BE2C (cell line): ENCODE measurements at regions not wholly inside any gene's neighbourhood (a gene's known extent, or its start where the extent isn't known, plus 50 kb on each side); places are given as distances from the start of the nearest gene placed in this dataset.

Experiments used
- DNase-seq: peaks from one replicate; pipeline ENCODE4 v3.0.0-alpha.2; 2020
- H3K27me3 ChIP-seq: fragments of 250-450 bp; sonication (Bioruptor Pico); 2 replicates; pipeline ENCODE4 v1.5.1; 2020; ENCODE audit warnings: mild to moderate bottlenecking
- H3K36me3 ChIP-seq: fragments of 250-450 bp; sonication (Bioruptor Pico); 2 replicates; pipeline ENCODE4 v1.5.1; 2020; ENCODE audit warnings: mild to moderate bottlenecking
- H3K4me1 ChIP-seq: fragments of 250-450 bp; sonication (Bioruptor Pico); 2 replicates; pipeline ENCODE4 v1.5.1; 2020
- H3K4me3 ChIP-seq: 2 replicates; pipeline ENCODE4 v1.5.1; 2011; ENCODE audit warnings: low read depth, low read length
- H3K9me3 ChIP-seq: fragments of 250-450 bp; sonication (Bioruptor Pico); 2 replicates; pipeline ENCODE4 v1.5.1; 2020
- CTCF ChIP-seq: IDR thresholded peaks from 2 replicates; pipeline ENCODE4 v1.5.1; 2012; ENCODE audit warnings: mild to moderate bottlenecking, low read depth, low read length

GRCh38 chr1:81678779-81679178, 122.0 kb upstream of the ADGRL2 start:
- Histone ChIP-seq H3K9me3 (no peaks in the 10 kb centered on the region), H3K4me1 (no peaks in the 10 kb centered on the region), H3K4me3 (no peak overlapping the region), H3K36me3 (no peaks in the 10 kb centered on the region), H3K27me3 (no peaks in the 10 kb centered on the region)
- TF ChIP-seq CTCF, result no peak
- DNase-seq, result no peak

GRCh38 chr1:81672766-81673165, 128.0 kb upstream of the ADGRL2 start:
- Histone ChIP-seq H3K4me1 (no peaks in the 10 kb centered on the region), H3K9me3 (no peaks in the 10 kb centered on the region), H3K27me3 (no peaks in the 10 kb centered on the region), H3K4me3 (no peak overlapping the region), H3K36me3 (no peaks in the 10 kb centered on the region)
- TF ChIP-seq CTCF, result no peak
- no peak for DNase-seq

- H3K4me1 ChIP-seq, result no peaks in the 10 kb centered on the region
- no peak for TF ChIP-seq CTCF
- H3K27me3 ChIP-seq, result no peaks in the 10 kb centered on the region
- no peak overlapping the region for H3K4me3 ChIP-seq
- H3K9me3 ChIP-seq, result no peaks in the 10 kb centered on the region
- H3K36me3 ChIP-seq, result no peaks in the 10 kb centered on the region
- no peak for DNase-seq
These were observed 129.7 kb upstream of the ADGRL2 start for GRCh38 chr1:81671038-81671437.

GRCh38 chr1:81670286-81670685, 130.4 kb upstream of the ADGRL2 start:
- no peak for TF ChIP-seq CTCF
- Histone ChIP-seq H3K36me3 (no peaks in the 10 kb centered on the region), H3K9me3 (no peaks in the 10 kb centered on the region), H3K27me3 (no peaks in the 10 kb centered on the region), H3K4me3 (no peak overlapping the region), H3K4me1 (no peaks in the 10 kb centered on the region)
- DNase-seq, result peak; percentile 33

- TF ChIP-seq CTCF, result no peak
- Histone ChIP-seq H3K4me1 (no peaks in the 10 kb centered on the region), H3K9me3 (no peaks in the 10 kb centered on the region), H3K27me3 (no peaks in the 10 kb centered on the region), H3K36me3 (no peaks in the 10 kb centered on the region), H3K4me3 (no peak overlapping the region)
- no peak for DNase-seq
These were observed 134.1 kb upstream of the ADGRL2 start for GRCh38 chr1:81666586-81666985.

- TF ChIP-seq CTCF, result no peak
- H3K27me3 ChIP-seq, result no peaks in the 10 kb centered on the region
- no peaks in the 10 kb centered on the region for H3K9me3 ChIP-seq
- no peaks in the 10 kb centered on the region for H3K36me3 ChIP-seq
- H3K4me1 ChIP-seq, result no peaks in the 10 kb centered on the region
- DNase-seq, result no peak
- H3K4me3 ChIP-seq, result no peak overlapping the region
These were observed 136.4 kb upstream of the ADGRL2 start for GRCh38 chr1:81664341-81664740.
